OCI-LY3 (cell line): ENCODE measurements at regions not wholly inside any gene's neighbourhood (a gene's known extent, or its start where the extent isn't known, plus 50 kb on each side); places are given as distances from the start of the nearest gene placed in this dataset.

Experiments used
- EZH2phosphoT487 ChIP-seq: fragments of 200-600 bp; shearing (Covaris generic); IDR thresholded peaks from 2 replicates; pipeline ENCODE4 v1.6.1; 2018; ENCODE audit warnings: antibody characterized with exemption, mixed run types, low read depth
- TF ChIP-seq, protein P1 (sequence below): fragments of 200-600, 300-600 bp; sonication (generic); IDR thresholded peaks from 2 replicates; pipeline ENCODE4 v1.5.1; 2014; ENCODE audit warnings: antibody characterized with exemption, low read length, low read depth

GRCh38 chr17:77027271-77027889, 113.4 kb upstream of the SEC14L1 start:
- TF ChIP-seq, protein P1, sequence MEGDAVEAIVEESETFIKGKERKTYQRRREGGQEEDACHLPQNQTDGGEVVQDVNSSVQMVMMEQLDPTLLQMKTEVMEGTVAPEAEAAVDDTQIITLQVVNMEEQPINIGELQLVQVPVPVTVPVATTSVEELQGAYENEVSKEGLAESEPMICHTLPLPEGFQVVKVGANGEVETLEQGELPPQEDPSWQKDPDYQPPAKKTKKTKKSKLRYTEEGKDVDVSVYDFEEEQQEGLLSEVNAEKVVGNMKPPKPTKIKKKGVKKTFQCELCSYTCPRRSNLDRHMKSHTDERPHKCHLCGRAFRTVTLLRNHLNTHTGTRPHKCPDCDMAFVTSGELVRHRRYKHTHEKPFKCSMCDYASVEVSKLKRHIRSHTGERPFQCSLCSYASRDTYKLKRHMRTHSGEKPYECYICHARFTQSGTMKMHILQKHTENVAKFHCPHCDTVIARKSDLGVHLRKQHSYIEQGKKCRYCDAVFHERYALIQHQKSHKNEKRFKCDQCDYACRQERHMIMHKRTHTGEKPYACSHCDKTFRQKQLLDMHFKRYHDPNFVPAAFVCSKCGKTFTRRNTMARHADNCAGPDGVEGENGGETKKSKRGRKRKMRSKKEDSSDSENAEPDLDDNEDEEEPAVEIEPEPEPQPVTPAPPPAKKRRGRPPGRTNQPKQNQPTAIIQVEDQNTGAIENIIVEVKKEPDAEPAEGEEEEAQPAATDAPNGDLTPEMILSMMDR: no peak
- TF ChIP-seq EZH2phosphoT487: no peak
